Gastrocnemius medialis (tissue), 4 donors: ENCODE measurements at regions not wholly inside any gene's neighbourhood (a gene's known extent, or its start where the extent isn't known, plus 50 kb on each side); places are given as distances from the start of the nearest gene placed in this dataset.

Source experiments
- CTCF ChIP-seq, 5 experiments: fragments of 450-650 bp in 3 of 5; fragments of 200-600 bp in 2 of 5; sonication (generic) in 2 of 5; IDR thresholded peaks in 4 of 5; conservative IDR thresholded peaks in 1 of 5; 1 replicate in 4 of 5; 2 replicates in 1 of 5; pipeline ENCODE4 v1.5.1; 2016 to 2019; ENCODE audit warnings: antibody characterized with exemption in 5 of 5, mild to moderate bottlenecking in 3 of 5, moderate library complexity in 3 of 5
- POLR2A ChIP-seq, 2 donors: fragments of 450-650 bp; IDR thresholded peaks; one replicate each; pipeline ENCODE4 v1.6.1; 2017; ENCODE audit warnings: antibody characterized with exemption in 2 of 2, mild to moderate bottlenecking in 2 of 2, moderate library complexity in 2 of 2

GRCh38 chr17:70862295-70862694 lies 693.0 kb downstream of the KCNJ2 start:
- no peak for TF ChIP-seq CTCF (IDR thresholded peaks at IDR 0.05 in 4 of 5, conservative IDR thresholded peaks at IDR 0.05 in 1 of 5)
- no peak for TF ChIP-seq POLR2A (IDR thresholded peaks at IDR 0.05)
